ENCODE measurements at regions not wholly inside any gene's neighbourhood (a gene's known extent, or its start where the extent isn't known, plus 50 kb on each side); places are given as distances from the start of the nearest gene placed in this dataset.

DNA sequence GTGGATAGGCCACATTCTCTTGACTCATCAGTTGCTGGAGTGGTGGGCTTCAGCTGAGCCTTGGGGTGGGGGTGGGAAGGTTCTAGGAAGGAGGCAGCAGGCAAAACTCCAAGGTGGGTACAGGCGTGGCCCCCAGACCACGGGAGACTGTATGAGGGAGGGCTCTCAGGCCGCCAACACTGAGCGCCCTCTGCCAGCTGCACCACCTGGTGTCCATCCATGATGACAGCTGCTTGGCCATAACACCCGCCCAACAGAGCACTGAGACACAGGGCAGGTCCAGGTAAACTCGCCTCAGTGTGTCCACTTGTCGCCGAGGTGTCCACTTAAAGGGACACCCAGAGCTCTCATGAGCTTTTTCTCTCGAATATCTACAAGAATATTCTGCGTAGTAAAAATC is 133.5 kb downstream of the C16orf95 start:
- TF ChIP-seq POLR2AphosphoS5 (IDR thresholded peaks at IDR 0.05; ENCODE audit: insufficient read depth in 1 of 2, low read depth in 1 of 2) (no peak), POLR2A (IDR thresholded peaks at IDR 0.05) (no peak)
- TF ChIP-seq, protein P1, sequence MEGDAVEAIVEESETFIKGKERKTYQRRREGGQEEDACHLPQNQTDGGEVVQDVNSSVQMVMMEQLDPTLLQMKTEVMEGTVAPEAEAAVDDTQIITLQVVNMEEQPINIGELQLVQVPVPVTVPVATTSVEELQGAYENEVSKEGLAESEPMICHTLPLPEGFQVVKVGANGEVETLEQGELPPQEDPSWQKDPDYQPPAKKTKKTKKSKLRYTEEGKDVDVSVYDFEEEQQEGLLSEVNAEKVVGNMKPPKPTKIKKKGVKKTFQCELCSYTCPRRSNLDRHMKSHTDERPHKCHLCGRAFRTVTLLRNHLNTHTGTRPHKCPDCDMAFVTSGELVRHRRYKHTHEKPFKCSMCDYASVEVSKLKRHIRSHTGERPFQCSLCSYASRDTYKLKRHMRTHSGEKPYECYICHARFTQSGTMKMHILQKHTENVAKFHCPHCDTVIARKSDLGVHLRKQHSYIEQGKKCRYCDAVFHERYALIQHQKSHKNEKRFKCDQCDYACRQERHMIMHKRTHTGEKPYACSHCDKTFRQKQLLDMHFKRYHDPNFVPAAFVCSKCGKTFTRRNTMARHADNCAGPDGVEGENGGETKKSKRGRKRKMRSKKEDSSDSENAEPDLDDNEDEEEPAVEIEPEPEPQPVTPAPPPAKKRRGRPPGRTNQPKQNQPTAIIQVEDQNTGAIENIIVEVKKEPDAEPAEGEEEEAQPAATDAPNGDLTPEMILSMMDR (IDR thresholded peaks at IDR 0.05), result no peak
- Histone ChIP-seq H3K36me3 (no peaks in the 10 kb centered on the region), H3K27me3 (no peaks in the 10 kb centered on the region), H3K27ac (no peak overlapping the region), H3K4me1 (no peaks in the 10 kb centered on the region), H3K9me3 (no peaks in the 10 kb centered on the region), H3K4me3 (no peak overlapping the region)
- intact Hi-C loops (cut with DNase I), result no loop called here
- no peak for DNase-seq (ENCODE audit: extremely low spot score in 2 of 2)

DNA sequence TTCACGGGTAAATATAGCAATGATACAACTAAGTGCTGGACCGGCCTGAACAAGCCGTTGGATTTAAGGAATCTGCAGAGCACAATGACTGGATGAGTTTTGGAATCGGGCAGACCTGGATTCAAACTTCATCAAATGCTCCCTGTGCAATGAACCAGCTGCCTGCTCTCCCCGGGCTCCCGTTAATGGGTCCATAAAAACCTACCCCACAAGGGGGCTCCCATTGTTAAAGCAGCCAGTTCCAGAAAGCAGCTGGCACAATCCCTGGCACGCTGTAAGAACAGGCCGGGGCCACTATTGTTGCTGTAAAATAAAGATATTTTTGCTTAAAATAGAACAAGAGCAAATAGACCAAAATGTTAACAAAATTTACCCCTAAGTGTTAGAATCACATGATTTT is 131.9 kb downstream of the C16orf95 start:
- Histone ChIP-seq H3K27me3 (no peaks in the 10 kb centered on the region), H3K27ac (no peak overlapping the region), H3K4me3 (no peak overlapping the region), H3K4me1 (no peaks in the 10 kb centered on the region), H3K9me3 (no peaks in the 10 kb centered on the region), H3K36me3 (no peaks in the 10 kb centered on the region)
- DNase-seq (ENCODE audit: extremely low spot score in 2 of 2), result no peak
- intact Hi-C loops (cut with DNase I), result no loop called here
- TF ChIP-seq POLR2AphosphoS5 (IDR thresholded peaks at IDR 0.05; ENCODE audit: insufficient read depth in 1 of 2, low read depth in 1 of 2) (no peak), POLR2A (IDR thresholded peaks at IDR 0.05) (no peak)
- TF ChIP-seq, protein P1 (IDR thresholded peaks at IDR 0.05), result no peak

DNA sequence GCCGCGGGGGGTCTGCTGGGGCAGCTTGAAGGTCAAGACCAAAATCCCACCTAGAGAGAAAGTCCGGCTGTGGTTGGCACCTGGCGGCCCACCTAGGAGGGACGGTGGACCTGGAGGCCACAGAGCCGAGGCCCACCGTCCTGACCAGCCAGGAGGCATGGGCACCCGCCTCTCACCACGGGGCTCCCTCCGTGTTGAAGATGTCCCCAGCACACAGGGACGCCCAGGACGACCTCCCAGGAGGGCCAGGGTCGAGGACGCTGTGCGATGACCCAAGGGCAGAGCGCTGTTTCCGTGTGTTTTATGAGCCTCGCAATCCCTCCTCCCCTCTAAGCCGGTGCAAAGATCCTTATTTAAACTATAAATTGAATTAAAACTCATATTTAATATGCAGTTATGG is 131.2 kb downstream of the C16orf95 start:
- Histone ChIP-seq H3K27me3 (no peaks in the 10 kb centered on the region), H3K27ac (no peak overlapping the region), H3K36me3 (no peaks in the 10 kb centered on the region), H3K4me3 (no peak overlapping the region), H3K4me1 (no peaks in the 10 kb centered on the region), H3K9me3 (no peaks in the 10 kb centered on the region)
- intact Hi-C loops (cut with DNase I), result no loop called here
- TF ChIP-seq POLR2AphosphoS5 (IDR thresholded peaks at IDR 0.05; ENCODE audit: insufficient read depth in 1 of 2, low read depth in 1 of 2), result no peak
- DNase-seq (ENCODE audit: extremely low spot score in 2 of 2), result no peak

DNA sequence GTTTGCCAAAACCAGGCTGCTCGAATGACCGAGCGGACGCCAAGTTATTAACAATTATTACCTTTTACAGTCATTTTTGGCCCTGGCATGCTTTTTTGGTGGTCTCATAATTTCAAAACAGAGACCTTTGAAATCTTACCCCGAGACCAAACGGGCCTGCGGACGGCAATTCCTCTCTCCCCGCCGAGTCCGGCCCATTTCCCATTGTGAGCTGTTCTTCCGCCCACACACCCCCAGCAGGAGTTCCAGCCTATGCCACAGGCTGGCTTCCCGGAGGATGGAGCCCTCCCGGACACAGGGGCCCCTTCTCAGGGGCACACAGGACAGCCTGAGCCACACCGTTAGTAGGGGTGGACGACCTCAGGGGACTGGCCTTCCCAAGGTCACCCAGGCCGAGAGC is 130.7 kb downstream of the C16orf95 start:
- intact Hi-C loops (cut with DNase I), result no loop called here

DNA sequence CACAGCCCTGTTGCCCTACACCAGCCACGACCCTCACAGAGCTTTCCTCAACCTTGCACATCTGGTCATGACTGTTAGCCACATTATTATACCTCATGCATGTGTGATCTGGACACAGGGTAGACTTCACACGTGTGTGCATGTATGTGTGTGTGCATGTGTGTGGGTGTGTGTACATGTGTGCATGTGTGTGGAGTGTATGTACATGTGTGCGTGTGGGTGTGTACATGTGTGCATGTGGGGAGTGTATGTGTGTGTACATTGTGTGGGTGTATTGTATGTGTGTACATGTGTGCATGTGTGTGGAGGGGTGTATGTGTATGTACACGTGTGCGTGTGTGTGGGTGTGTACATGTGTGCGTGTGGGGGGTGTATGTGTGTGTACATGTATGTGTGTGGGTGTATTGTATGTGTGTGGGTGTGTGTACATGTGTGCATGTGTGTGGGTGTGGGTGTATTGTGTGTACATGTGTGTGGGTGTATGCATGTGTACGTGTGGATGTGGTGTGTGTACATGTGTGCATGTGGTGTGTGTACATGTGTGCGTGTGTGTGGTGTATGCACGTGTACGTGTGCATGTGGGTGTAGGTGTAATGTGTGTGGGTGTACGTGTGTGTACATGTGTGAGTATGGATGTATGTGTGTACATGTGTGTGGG is 130.2 kb downstream of the C16orf95 start:
- no peak for TF ChIP-seq POLR2A (IDR thresholded peaks at IDR 0.05)
- TF ChIP-seq, protein P1 (IDR thresholded peaks at IDR 0.05), result no peak
- TF ChIP-seq POLR2AphosphoS5 (IDR thresholded peaks at IDR 0.05; ENCODE audit: insufficient read depth in 1 of 2, low read depth in 1 of 2), result no peak
- no peak overlapping the region for H3K27ac ChIP-seq
- no peaks in the 10 kb centered on the region for H3K27me3 ChIP-seq
- no peak for DNase-seq (ENCODE audit: extremely low spot score in 2 of 2)
- H3K4me3 ChIP-seq, result no peak overlapping the region
- no peaks in the 10 kb centered on the region for H3K4me1 ChIP-seq
- intact Hi-C loops (cut with DNase I), result no loop called here
- H3K9me3 ChIP-seq, result no peaks in the 10 kb centered on the region
- no peaks in the 10 kb centered on the region for H3K36me3 ChIP-seq

More for the DNA sequence above, 130.7 kb downstream of the C16orf95 start:
- DNase-seq (ENCODE audit: extremely low spot score in 2 of 2), result no peak
- TF ChIP-seq, protein P1 (IDR thresholded peaks at IDR 0.05), result no peak
- no peak for TF ChIP-seq POLR2AphosphoS5 (IDR thresholded peaks at IDR 0.05; ENCODE audit: insufficient read depth in 1 of 2, low read depth in 1 of 2)
- no peak for TF ChIP-seq POLR2A (IDR thresholded peaks at IDR 0.05)
- H3K36me3 ChIP-seq, result no peaks in the 10 kb centered on the region
- H3K27ac ChIP-seq, result no peak overlapping the region
- H3K27me3 ChIP-seq, result no peaks in the 10 kb centered on the region
- H3K9me3 ChIP-seq, result no peaks in the 10 kb centered on the region
- no peaks in the 10 kb centered on the region for H3K4me1 ChIP-seq
- H3K4me3 ChIP-seq, result no peak overlapping the region

Data from vagina (tissue), 2 donors.